ENCODE measurements at regions not wholly inside any gene's neighbourhood (a gene's known extent, or its start where the extent isn't known, plus 50 kb on each side); places are given as distances from the start of the nearest gene placed in this dataset.
A peak's percentile ranks its signal among the peaks of the same experiment; 100 is the strongest.

DNA sequence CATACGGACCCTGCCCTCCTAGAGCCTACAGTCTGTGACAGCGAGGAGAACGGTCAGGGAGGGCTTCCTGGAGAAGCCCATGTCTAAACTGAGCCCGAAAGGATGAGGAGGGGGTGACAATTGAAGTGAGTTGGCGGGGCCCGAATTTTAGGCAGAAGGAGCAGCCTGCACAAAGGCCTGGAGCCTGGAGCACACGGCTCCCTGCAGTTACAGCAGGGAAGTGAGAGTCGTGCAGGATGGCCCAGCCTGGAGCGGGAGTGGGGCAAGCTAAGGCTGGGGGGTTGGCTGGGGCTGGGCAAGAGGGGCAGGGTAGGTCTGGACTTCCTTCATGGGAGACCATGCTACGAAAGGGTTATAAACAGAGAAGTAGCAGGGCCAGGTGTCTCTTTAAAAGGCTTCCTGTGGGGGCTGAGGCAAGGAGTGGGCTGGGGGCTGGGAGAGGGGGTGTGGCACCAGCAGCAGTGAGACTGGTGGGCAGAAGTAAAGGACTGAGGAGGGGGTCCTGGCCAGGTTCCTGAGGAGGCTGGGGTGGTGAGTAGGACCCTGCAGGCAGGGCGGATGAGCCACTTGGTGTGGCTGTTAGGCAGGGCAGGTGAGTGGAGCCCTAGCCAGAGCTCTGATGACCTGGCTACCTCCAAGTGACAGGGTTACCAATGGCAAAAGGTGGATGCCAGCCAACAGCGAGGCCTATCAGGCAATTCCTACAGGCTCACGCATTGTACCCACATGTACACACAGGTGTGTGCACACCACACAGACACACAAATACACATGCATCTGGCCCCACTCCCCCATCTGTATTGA, 119.2 kb downstream of the MRPL14 start:
- H3K4me3 ChIP-seq (ENCODE audit: insufficient read depth, low read length) = no peak overlapping the region
- H3K27me3 ChIP-seq (ENCODE audit: insufficient read depth, low read length) = no peaks in the 10 kb centered on the region
- H4K20me1 ChIP-seq (ENCODE audit: insufficient read depth, low read length) = no peaks in the 10 kb centered on the region
- DNase-seq (ENCODE audit: insufficient read length, low spot score, missing footprints) = no peak
- peaks cover 6% of the 10 kb centered on the region for H3K9me3 ChIP-seq (ENCODE audit: low read depth, low read length)
- TF ChIP-seq, protein P1, sequence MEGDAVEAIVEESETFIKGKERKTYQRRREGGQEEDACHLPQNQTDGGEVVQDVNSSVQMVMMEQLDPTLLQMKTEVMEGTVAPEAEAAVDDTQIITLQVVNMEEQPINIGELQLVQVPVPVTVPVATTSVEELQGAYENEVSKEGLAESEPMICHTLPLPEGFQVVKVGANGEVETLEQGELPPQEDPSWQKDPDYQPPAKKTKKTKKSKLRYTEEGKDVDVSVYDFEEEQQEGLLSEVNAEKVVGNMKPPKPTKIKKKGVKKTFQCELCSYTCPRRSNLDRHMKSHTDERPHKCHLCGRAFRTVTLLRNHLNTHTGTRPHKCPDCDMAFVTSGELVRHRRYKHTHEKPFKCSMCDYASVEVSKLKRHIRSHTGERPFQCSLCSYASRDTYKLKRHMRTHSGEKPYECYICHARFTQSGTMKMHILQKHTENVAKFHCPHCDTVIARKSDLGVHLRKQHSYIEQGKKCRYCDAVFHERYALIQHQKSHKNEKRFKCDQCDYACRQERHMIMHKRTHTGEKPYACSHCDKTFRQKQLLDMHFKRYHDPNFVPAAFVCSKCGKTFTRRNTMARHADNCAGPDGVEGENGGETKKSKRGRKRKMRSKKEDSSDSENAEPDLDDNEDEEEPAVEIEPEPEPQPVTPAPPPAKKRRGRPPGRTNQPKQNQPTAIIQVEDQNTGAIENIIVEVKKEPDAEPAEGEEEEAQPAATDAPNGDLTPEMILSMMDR (IDR thresholded peaks at IDR 0.05; ENCODE audit: extremely low read depth, low read depth, low read length) = no peak
- no peak overlapping the region for H3K4me2 ChIP-seq (ENCODE audit: insufficient read depth, low read length)
- no peaks in the 10 kb centered on the region for H3K79me2 ChIP-seq (ENCODE audit: insufficient read depth, low read length)
- H2AFZ ChIP-seq (ENCODE audit: low read length) = no peak overlapping the region
- no peak overlapping the region for H3K27ac ChIP-seq (ENCODE audit: low read depth, low read length)
- no peaks in the 10 kb centered on the region for H3K36me3 ChIP-seq (ENCODE audit: insufficient read depth, low read length)
- peaks cover 45% of the 10 kb centered on the region for H3K4me1 ChIP-seq (ENCODE audit: insufficient read depth, low read length)

DNA sequence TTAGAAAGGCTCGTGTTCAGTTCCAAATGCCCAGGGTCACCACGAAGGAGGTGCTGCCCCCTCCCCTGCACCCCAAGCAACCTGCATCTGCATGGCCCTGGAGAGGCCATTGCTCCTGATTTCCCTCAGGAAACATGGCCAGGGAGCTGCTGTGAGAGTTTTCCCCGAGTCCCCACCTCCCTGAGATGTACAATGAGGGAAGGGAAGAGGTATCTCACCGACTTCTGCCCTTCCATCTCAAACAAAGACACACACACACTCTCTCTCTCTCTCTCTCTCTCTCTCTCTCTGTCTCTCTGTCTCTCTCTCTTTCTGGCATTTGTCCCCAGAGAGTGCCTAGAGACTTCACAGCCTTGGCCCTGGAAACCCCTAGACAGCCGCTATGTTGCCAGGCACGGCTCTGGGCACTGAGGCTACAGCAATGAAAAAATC, 120.4 kb downstream of the MRPL14 start:
- no peaks in the 10 kb centered on the region for H3K9me3 ChIP-seq (ENCODE audit: low read depth, low read length)
- no peak overlapping the region for H3K4me3 ChIP-seq (ENCODE audit: insufficient read depth, low read length)
- peaks cover 48% of the 10 kb centered on the region for H3K4me1 ChIP-seq (ENCODE audit: insufficient read depth, low read length)
- H2AFZ ChIP-seq (ENCODE audit: low read length) = peak overlapping the region; percentile 16
- H3K79me2 ChIP-seq (ENCODE audit: insufficient read depth, low read length) = no peaks in the 10 kb centered on the region
- H4K20me1 ChIP-seq (ENCODE audit: insufficient read depth, low read length) = no peaks in the 10 kb centered on the region
- H3K27me3 ChIP-seq (ENCODE audit: insufficient read depth, low read length) = no peaks in the 10 kb centered on the region
- H3K36me3 ChIP-seq (ENCODE audit: insufficient read depth, low read length) = no peaks in the 10 kb centered on the region
- TF ChIP-seq, protein P1 (IDR thresholded peaks at IDR 0.05; ENCODE audit: extremely low read depth, low read depth, low read length) = no peak
- H3K4me2 ChIP-seq (ENCODE audit: insufficient read depth, low read length) = no peak overlapping the region
- peak overlapping the region; percentile 73 for H3K27ac ChIP-seq (ENCODE audit: low read depth, low read length)
- peak; percentile 64 for DNase-seq (ENCODE audit: insufficient read length, low spot score, missing footprints)

DNA sequence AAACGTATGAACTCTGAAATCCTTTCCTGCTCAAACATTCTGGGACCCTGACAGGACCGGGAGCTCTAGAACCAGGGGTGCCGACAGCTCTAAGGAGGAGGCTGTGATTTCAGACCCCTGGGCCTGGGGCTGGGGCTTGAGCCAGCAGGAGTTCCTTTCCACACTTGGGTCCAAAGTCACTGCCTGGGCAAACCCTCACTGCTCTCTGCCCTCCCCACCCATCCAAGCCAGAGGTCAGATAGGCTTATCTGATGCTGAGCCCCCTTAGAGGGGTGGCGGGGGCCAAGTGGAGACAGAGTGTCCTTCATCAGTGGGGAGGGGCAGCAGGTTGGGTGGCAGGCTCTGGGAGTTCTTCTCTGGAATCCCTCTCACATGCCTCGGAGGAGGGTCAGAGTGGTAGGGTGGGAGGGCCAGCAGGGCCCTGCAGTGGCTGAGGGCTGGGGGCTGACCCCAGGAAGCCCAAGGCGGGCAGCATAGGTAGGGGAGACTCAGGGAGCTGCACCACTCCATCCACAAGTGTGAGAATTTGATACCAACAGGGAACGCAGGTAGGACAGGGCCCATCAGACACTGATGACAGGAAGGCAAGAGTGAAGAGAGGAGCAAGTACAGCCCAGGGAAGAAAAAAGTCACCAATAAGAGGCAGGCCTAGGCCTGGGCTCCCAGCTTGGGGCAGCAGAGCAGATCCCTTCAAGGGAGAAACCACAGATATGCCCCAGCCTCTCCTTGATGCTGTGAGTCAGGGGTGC, 121.0 kb downstream of the MRPL14 start:
- H4K20me1 ChIP-seq (ENCODE audit: insufficient read depth, low read length) = no peaks in the 10 kb centered on the region
- H3K79me2 ChIP-seq (ENCODE audit: insufficient read depth, low read length) = no peaks in the 10 kb centered on the region
- H3K27ac ChIP-seq (ENCODE audit: low read depth, low read length) = peak overlapping the region; percentile 73
- no peaks in the 10 kb centered on the region for H3K36me3 ChIP-seq (ENCODE audit: insufficient read depth, low read length)
- H2AFZ ChIP-seq (ENCODE audit: low read length) = peak overlapping the region; percentile 16
- TF ChIP-seq, protein P1 (IDR thresholded peaks at IDR 0.05; ENCODE audit: extremely low read depth, low read depth, low read length) = no peak
- H3K27me3 ChIP-seq (ENCODE audit: insufficient read depth, low read length) = no peaks in the 10 kb centered on the region
- no peak overlapping the region for H3K4me3 ChIP-seq (ENCODE audit: insufficient read depth, low read length)
- H3K9me3 ChIP-seq (ENCODE audit: low read depth, low read length) = no peaks in the 10 kb centered on the region
- DNase-seq (ENCODE audit: insufficient read length, low spot score, missing footprints) = peak; percentile 90
- no peak overlapping the region for H3K4me2 ChIP-seq (ENCODE audit: insufficient read depth, low read length)
- H3K4me1 ChIP-seq (ENCODE audit: insufficient read depth, low read length) = peaks cover 44% of the 10 kb centered on the region

DNA sequence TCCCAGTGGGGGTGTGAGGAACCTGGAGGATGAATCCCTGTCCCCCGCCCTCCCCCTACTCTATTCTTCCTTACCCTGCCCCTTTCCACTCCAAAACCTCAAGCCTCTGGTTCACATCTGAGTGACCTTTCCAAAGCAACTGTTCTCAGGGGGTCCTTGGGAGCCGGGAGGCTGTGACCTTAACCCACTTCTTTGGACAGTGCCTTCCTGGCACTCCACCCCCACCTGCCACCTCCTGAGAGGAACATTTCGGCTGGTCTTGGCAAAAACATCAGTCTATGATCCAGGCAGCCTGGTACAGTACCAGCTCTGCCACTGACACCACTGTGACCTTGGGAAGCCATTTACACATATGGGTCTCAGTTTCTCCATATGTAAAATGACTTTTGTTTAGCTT, 121.7 kb downstream of the MRPL14 start:
- Histone ChIP-seq H3K4me1 (ENCODE audit: insufficient read depth, low read length) (peaks cover 38% of the 10 kb centered on the region), H3K36me3 (ENCODE audit: insufficient read depth, low read length) (no peaks in the 10 kb centered on the region), H3K79me2 (ENCODE audit: insufficient read depth, low read length) (no peaks in the 10 kb centered on the region), H3K4me3 (ENCODE audit: insufficient read depth, low read length) (no peak overlapping the region), H3K9me3 (ENCODE audit: low read depth, low read length) (no peaks in the 10 kb centered on the region), H3K27ac (ENCODE audit: low read depth, low read length) (peak overlapping the region; percentile 73), H4K20me1 (ENCODE audit: insufficient read depth, low read length) (no peaks in the 10 kb centered on the region), H3K27me3 (ENCODE audit: insufficient read depth, low read length) (no peaks in the 10 kb centered on the region), H2AFZ (ENCODE audit: low read length) (no peak overlapping the region), H3K4me2 (ENCODE audit: insufficient read depth, low read length) (no peak overlapping the region)
- TF ChIP-seq, protein P1 (IDR thresholded peaks at IDR 0.05; ENCODE audit: extremely low read depth, low read depth, low read length) = no peak
- DNase-seq (ENCODE audit: insufficient read length, low spot score, missing footprints) = peak; percentile 31

Measured in osteoblast (primary cell).